Vagina (tissue), 2 donors: ENCODE measurements at regions not wholly inside any gene's neighbourhood (a gene's known extent, or its start where the extent isn't known, plus 50 kb on each side); places are given as distances from the start of the nearest gene placed in this dataset.

Experiments
- DNase-seq, 2 donors: peaks; one replicate each; pipeline ENCODE4 v3.0.0-alpha.2; 2017; ENCODE audit errors: extremely low spot score in 2 of 2
- H3K27ac ChIP-seq: fragments of 200-600 bp; sonication (generic); one replicate; pipeline ENCODE4 v1.5.1; 2019
- H3K27me3 ChIP-seq: fragments of 200-600 bp; sonication (generic); one replicate; pipeline ENCODE4 v1.5.1; 2019
- H3K36me3 ChIP-seq, 2 donors: fragments of 200-600 bp; sonication (generic); one replicate each; pipeline ENCODE4 v1.5.1; 2017 to 2019
- H3K4me1 ChIP-seq: fragments of 200-600 bp; sonication (generic); one replicate; pipeline ENCODE4 v1.5.1; 2019
- H3K4me3 ChIP-seq, 2 donors: fragments of 200-600 bp; sonication (generic); 1 replicate in 1 of 2; 2 replicates in 1 of 2; pipeline ENCODE4 v1.5.1; 2016 to 2019
- H3K9me3 ChIP-seq: fragments of 200-600 bp; sonication (generic); one replicate; pipeline ENCODE4 v1.5.1; 2019
- CTCF ChIP-seq, 3 experiments: fragments of 450-650 bp in 2 of 3; fragments of 200-600 bp in 1 of 3; sonication (generic) in 1 of 3; IDR thresholded peaks; one replicate each; pipeline ENCODE4 v1.5.1; 2017 to 2019; ENCODE audit warnings: antibody characterized with exemption in 3 of 3, mild to moderate bottlenecking in 2 of 3, moderate library complexity in 2 of 3
- POLR2A ChIP-seq, 2 donors: fragments of 450-650 bp; IDR thresholded peaks; one replicate each; pipeline ENCODE4 v1.6.1; 2017; ENCODE audit warnings: antibody characterized with exemption in 2 of 2, mild to moderate bottlenecking in 2 of 2, moderate library complexity in 2 of 2
- POLR2AphosphoS5 ChIP-seq, 2 donors: sonication (generic); formaldehyde crosslinking; IDR thresholded peaks; one replicate each; pipeline ENCODE4 v1.9.0; 2017; ENCODE audit warnings: antibody characterized with exemption in 2 of 2, mild to moderate bottlenecking in 2 of 2, low read depth in 1 of 2; ENCODE audit not compliant: insufficient read depth in 1 of 2
- intact Hi-C: fragments of 100-400 bp; cut with DNase I; formaldehyde crosslinking; loops from one replicate; pipeline ENCODE4 v1.15.1; 2023

DNA sequence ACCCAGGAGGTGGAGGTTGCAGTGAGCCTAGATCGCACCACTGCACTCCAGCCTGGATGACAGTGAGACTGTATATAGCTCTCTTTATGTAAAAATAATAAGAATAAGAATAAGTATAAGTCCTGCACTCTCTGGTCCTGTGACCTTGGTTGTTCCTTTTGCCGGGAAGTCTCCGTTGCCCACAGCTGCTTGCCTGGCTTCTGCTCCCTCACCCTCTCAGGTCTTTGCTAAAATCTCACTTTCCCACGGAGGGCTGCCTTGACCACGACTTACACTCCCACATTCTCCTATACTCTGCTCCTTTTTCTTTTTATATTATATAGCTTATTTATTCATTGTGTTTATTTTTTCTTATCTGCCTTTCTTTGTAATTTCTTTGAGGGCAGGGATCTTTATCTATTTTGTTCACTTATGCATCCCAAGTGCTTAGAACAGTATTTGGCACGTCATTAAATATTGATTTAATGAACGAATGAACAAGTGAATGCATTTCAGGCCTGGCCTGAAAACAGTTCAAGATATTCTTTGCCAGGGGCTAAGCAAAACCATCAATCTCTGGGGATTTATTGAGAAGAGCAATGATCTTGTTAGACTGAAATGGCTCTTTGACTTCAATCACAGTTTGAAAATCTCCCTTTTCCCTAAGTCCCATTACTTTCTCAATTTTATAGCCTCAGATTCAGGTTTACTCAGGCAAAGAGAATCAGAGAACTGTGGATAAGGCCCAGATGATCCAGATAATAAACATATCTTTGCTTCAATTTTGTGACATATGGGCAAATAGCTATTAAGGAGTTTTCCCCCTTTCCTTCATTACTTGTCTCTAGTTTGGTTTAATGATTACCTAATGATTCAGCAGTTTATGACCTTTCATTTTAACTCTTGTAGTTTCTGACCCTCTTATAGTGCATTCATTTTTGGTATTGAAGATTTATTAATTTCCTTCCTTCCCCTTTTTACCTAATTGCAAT lies 60.8 kb upstream of the TMC1 start:
- Histone ChIP-seq H3K27ac (no peak overlapping the region), H3K27me3 (no peaks in the 10 kb centered on the region), H3K4me1 (no peaks in the 10 kb centered on the region), H3K9me3 (no peaks in the 10 kb centered on the region), H3K36me3 (no peaks in the 10 kb centered on the region), H3K4me3 (no peak overlapping the region)
- TF ChIP-seq POLR2AphosphoS5 (IDR thresholded peaks at IDR 0.05; ENCODE audit: insufficient read depth in 1 of 2, low read depth in 1 of 2) (no peak), CTCF (IDR thresholded peaks at IDR 0.05) (no peak), POLR2A (IDR thresholded peaks at IDR 0.05) (no peak)
- intact Hi-C loops, result loop anchor here (2.0 kb wide), 1 partner anchor 70 kb away; no protein-coding TSS in a partner anchor
- DNase-seq, result no peak

- TF ChIP-seq CTCF (IDR thresholded peaks at IDR 0.05), result no peak
- no peak for TF ChIP-seq POLR2A (IDR thresholded peaks at IDR 0.05)
- no peak for TF ChIP-seq POLR2AphosphoS5 (IDR thresholded peaks at IDR 0.05; ENCODE audit: insufficient read depth in 1 of 2, low read depth in 1 of 2)
- Histone ChIP-seq H3K4me3 (no peak overlapping the region), H3K9me3 (no peaks in the 10 kb centered on the region), H3K4me1 (peaks cover 5% of the 10 kb centered on the region), H3K27ac (no peak overlapping the region), H3K27me3 (no peaks in the 10 kb centered on the region), H3K36me3 (no peaks in the 10 kb centered on the region)
- DNase-seq, result no peak
- intact Hi-C loops, result no loop called here
These were observed 62.1 kb upstream of the TMC1 start for GRCh38 chr9:72459308-72459707.

DNA sequence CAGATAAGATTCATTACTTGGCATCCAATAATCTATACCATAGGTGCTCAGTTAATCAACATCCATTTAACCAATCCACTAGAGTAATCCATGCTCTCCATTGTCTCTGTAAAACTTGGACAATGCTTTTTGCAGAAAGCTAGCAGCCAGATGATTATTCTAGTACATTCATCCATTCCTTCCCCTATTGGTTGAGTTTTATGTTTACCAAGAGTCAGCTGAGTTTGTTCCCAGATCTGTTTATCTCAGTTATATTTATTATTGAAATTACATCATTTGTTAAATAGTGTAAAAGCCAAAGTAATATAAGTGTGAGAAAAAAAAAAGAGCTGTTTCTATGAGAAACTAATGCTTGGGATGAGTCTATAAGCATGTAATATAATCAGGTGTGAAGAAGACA lies 63.3 kb upstream of the TMC1 start:
- TF ChIP-seq POLR2AphosphoS5 (IDR thresholded peaks at IDR 0.05; ENCODE audit: insufficient read depth in 1 of 2, low read depth in 1 of 2) (no peak), CTCF (IDR thresholded peaks at IDR 0.05) (no peak), POLR2A (IDR thresholded peaks at IDR 0.05) (no peak)
- intact Hi-C loops, result no loop called here
- no peaks in the 10 kb centered on the region for H3K36me3 ChIP-seq

GRCh38 chr9:72457366-72457765 lies 64.0 kb upstream of the TMC1 start:
- Histone ChIP-seq H3K4me1 (peaks cover 5% of the 10 kb centered on the region), H3K27me3 (no peaks in the 10 kb centered on the region), H3K4me3 (no peak overlapping the region), H3K27ac (no peak overlapping the region), H3K9me3 (no peaks in the 10 kb centered on the region), H3K36me3 (no peaks in the 10 kb centered on the region)
- no peak for DNase-seq
- TF ChIP-seq POLR2AphosphoS5 (IDR thresholded peaks at IDR 0.05; ENCODE audit: insufficient read depth in 1 of 2, low read depth in 1 of 2), result no peak
- no peak for TF ChIP-seq CTCF (IDR thresholded peaks at IDR 0.05)
- TF ChIP-seq POLR2A (IDR thresholded peaks at IDR 0.05), result no peak
- intact Hi-C loops, result no loop called here

More for the DNA sequence above, 63.3 kb upstream of the TMC1 start:
- DNase-seq, result no peak
- Histone ChIP-seq H3K27ac (no peak overlapping the region), H3K4me1 (peaks cover 5% of the 10 kb centered on the region), H3K27me3 (no peaks in the 10 kb centered on the region), H3K4me3 (no peak overlapping the region), H3K9me3 (no peaks in the 10 kb centered on the region)
